ENCODE measurements at regions not wholly inside any gene's neighbourhood (a gene's known extent, or its start where the extent isn't known, plus 50 kb on each side); places are given as distances from the start of the nearest gene placed in this dataset.

GRCh38 chr2:221074238-221074637 is 497.9 kb downstream of the EPHA4 start:
- no peak for DNase-seq (ENCODE audit: low spot score in 2 of 2)
- no peaks in the 10 kb centered on the region for H3K9me3 ChIP-seq
- H3K4me1 ChIP-seq, result no peaks in the 10 kb centered on the region; the same call in 1 of the 2 replicates
- H3K27me3 ChIP-seq (ENCODE audit: low read depth), result no peaks in the 10 kb centered on the region
- in situ Hi-C loops (cut with MboI; ENCODE audit: low sequenced_read_pairs), result no loop called here
- H3K4me3 ChIP-seq, result no peak overlapping the region
- no peaks in the 10 kb centered on the region for H3K36me3 ChIP-seq (replicated peaks)

GRCh38 chr2:221075203-221075602 is 496.9 kb downstream of the EPHA4 start:
- Histone ChIP-seq H3K4me1 (no peaks in the 10 kb centered on the region; the same call in 1 of the 2 replicates), H3K36me3 (replicated peaks) (no peaks in the 10 kb centered on the region), H3K9me3 (no peaks in the 10 kb centered on the region), H3K4me3 (no peak overlapping the region), H3K27me3 (ENCODE audit: low read depth) (no peaks in the 10 kb centered on the region)
- in situ Hi-C loops (cut with MboI; ENCODE audit: low sequenced_read_pairs), result no loop called here
- no peak for DNase-seq (ENCODE audit: low spot score in 2 of 2)

GRCh38 chr2:221077251-221077650 is 494.9 kb downstream of the EPHA4 start:
- no peak for DNase-seq (ENCODE audit: low spot score in 2 of 2)
- no peak overlapping the region for H3K4me3 ChIP-seq
- H3K9me3 ChIP-seq, result no peaks in the 10 kb centered on the region
- no peaks in the 10 kb centered on the region for H3K27me3 ChIP-seq (ENCODE audit: low read depth)
- no peaks in the 10 kb centered on the region; the same call in 1 of the 2 replicates for H3K4me1 ChIP-seq
- in situ Hi-C loops (cut with MboI; ENCODE audit: low sequenced_read_pairs), result no loop called here
- no peaks in the 10 kb centered on the region for H3K36me3 ChIP-seq (replicated peaks)

- in situ Hi-C loops (cut with MboI; ENCODE audit: low sequenced_read_pairs), result no loop called here
- Histone ChIP-seq H3K4me3 (no peak overlapping the region), H3K36me3 (replicated peaks) (no peaks in the 10 kb centered on the region), H3K9me3 (no peaks in the 10 kb centered on the region), H3K27me3 (ENCODE audit: low read depth) (no peaks in the 10 kb centered on the region), H3K4me1 (no peaks in the 10 kb centered on the region; the same call in 1 of the 2 replicates)
- no peak for DNase-seq (ENCODE audit: low spot score in 2 of 2)
Measured at GRCh38 chr2:221077799-221078198, 494.3 kb downstream of the EPHA4 start.

GRCh38 chr2:221085341-221085900 is 486.7 kb downstream of the EPHA4 start:
- no peak for DNase-seq (ENCODE audit: low spot score in 2 of 2)
- Histone ChIP-seq H3K9me3 (no peaks in the 10 kb centered on the region), H3K4me1 (no peaks in the 10 kb centered on the region), H3K4me3 (no peak overlapping the region), H3K27me3 (ENCODE audit: low read depth) (no peaks in the 10 kb centered on the region), H3K36me3 (replicated peaks) (no peaks in the 10 kb centered on the region)
- in situ Hi-C loops (cut with MboI; ENCODE audit: low sequenced_read_pairs), result no loop called here

- H3K9me3 ChIP-seq, result no peaks in the 10 kb centered on the region
- H3K36me3 ChIP-seq (replicated peaks), result no peaks in the 10 kb centered on the region
- no peak overlapping the region for H3K4me3 ChIP-seq
- no peaks in the 10 kb centered on the region for H3K27me3 ChIP-seq (ENCODE audit: low read depth)
- H3K4me1 ChIP-seq, result no peaks in the 10 kb centered on the region
- in situ Hi-C loops (cut with MboI; ENCODE audit: low sequenced_read_pairs), result no loop called here
- no peak for DNase-seq (ENCODE audit: low spot score in 2 of 2)
Measured at GRCh38 chr2:221085936-221086335, 486.2 kb downstream of the EPHA4 start.

GRCh38 chr2:221087779-221088178 is 484.3 kb downstream of the EPHA4 start:
- no peak overlapping the region for H3K4me3 ChIP-seq
- H3K36me3 ChIP-seq (replicated peaks), result no peaks in the 10 kb centered on the region
- DNase-seq (ENCODE audit: low spot score in 2 of 2), result no peak
- H3K4me1 ChIP-seq, result no peaks in the 10 kb centered on the region
- in situ Hi-C loops (cut with MboI; ENCODE audit: low sequenced_read_pairs), result no loop called here
- no peaks in the 10 kb centered on the region; the same call in 1 of the 2 replicates for H3K9me3 ChIP-seq
- H3K27me3 ChIP-seq (ENCODE audit: low read depth), result no peaks in the 10 kb centered on the region

- no peaks in the 10 kb centered on the region for H3K27me3 ChIP-seq (ENCODE audit: low read depth)
- in situ Hi-C loops (cut with MboI; ENCODE audit: low sequenced_read_pairs), result no loop called here
- H3K9me3 ChIP-seq, result no peaks in the 10 kb centered on the region; the same call in 1 of the 2 replicates
- no peak for DNase-seq (ENCODE audit: low spot score in 2 of 2)
- no peak overlapping the region for H3K4me3 ChIP-seq
- H3K36me3 ChIP-seq (replicated peaks), result no peaks in the 10 kb centered on the region
- no peaks in the 10 kb centered on the region for H3K4me1 ChIP-seq
Measured at GRCh38 chr2:221088506-221088905, 483.6 kb downstream of the EPHA4 start.

GRCh38 chr2:221095356-221095755 is 476.7 kb downstream of the EPHA4 start:
- in situ Hi-C loops (cut with MboI; ENCODE audit: low sequenced_read_pairs), result no loop called here
- no peaks in the 10 kb centered on the region for H3K36me3 ChIP-seq (replicated peaks)
- H3K4me1 ChIP-seq, result no peaks in the 10 kb centered on the region
- DNase-seq (ENCODE audit: low spot score in 2 of 2), result peak in 1 of 2 experiments; percentile 8
- peaks cover 5% of the 10 kb centered on the region for H3K27me3 ChIP-seq (ENCODE audit: low read depth)
- no peak overlapping the region for H3K4me3 ChIP-seq
- H3K9me3 ChIP-seq, result no peaks in the 10 kb centered on the region; the same call in 1 of the 2 replicates

- Histone ChIP-seq H3K27me3 (ENCODE audit: low read depth) (peaks cover 5% of the 10 kb centered on the region), H3K4me1 (no peaks in the 10 kb centered on the region), H3K9me3 (no peaks in the 10 kb centered on the region; the same call in 1 of the 2 replicates), H3K36me3 (replicated peaks) (no peaks in the 10 kb centered on the region), H3K4me3 (no peak overlapping the region)
- no peak for DNase-seq (ENCODE audit: low spot score in 2 of 2)
- in situ Hi-C loops (cut with MboI; ENCODE audit: low sequenced_read_pairs), result no loop called here
Measured at GRCh38 chr2:221096706-221097567, 475.2 kb downstream of the EPHA4 start.

GRCh38 chr2:221097568-221097915 is 474.6 kb downstream of the EPHA4 start:
- no peak for DNase-seq (ENCODE audit: low spot score in 2 of 2)
- no peak overlapping the region for H3K4me3 ChIP-seq
- in situ Hi-C loops (cut with MboI; ENCODE audit: low sequenced_read_pairs), result no loop called here
- H3K36me3 ChIP-seq (replicated peaks), result no peaks in the 10 kb centered on the region
- no peaks in the 10 kb centered on the region for H3K4me1 ChIP-seq
- peaks cover 5% of the 10 kb centered on the region for H3K27me3 ChIP-seq (ENCODE audit: low read depth)
- H3K9me3 ChIP-seq, result no peaks in the 10 kb centered on the region

- no peak for DNase-seq (ENCODE audit: low spot score in 2 of 2)
- in situ Hi-C loops (cut with MboI; ENCODE audit: low sequenced_read_pairs), result no loop called here
- H3K36me3 ChIP-seq (replicated peaks), result no peaks in the 10 kb centered on the region
- peaks cover 5% of the 10 kb centered on the region for H3K27me3 ChIP-seq (ENCODE audit: low read depth)
- no peaks in the 10 kb centered on the region for H3K4me1 ChIP-seq
- no peak overlapping the region for H3K4me3 ChIP-seq
- no peaks in the 10 kb centered on the region for H3K9me3 ChIP-seq
Measured at GRCh38 chr2:221097949-221098348, 474.2 kb downstream of the EPHA4 start.

- H3K27me3 ChIP-seq (ENCODE audit: low read depth), result peaks cover 10% of the 10 kb centered on the region
- H3K9me3 ChIP-seq, result no peaks in the 10 kb centered on the region
- H3K4me3 ChIP-seq, result no peak overlapping the region
- no peaks in the 10 kb centered on the region for H3K4me1 ChIP-seq
- in situ Hi-C loops (cut with MboI; ENCODE audit: low sequenced_read_pairs), result no loop called here
- DNase-seq (ENCODE audit: low spot score in 2 of 2), result no peak
- no peaks in the 10 kb centered on the region for H3K36me3 ChIP-seq (replicated peaks)
Measured at GRCh38 chr2:221100467-221101089, 471.5 kb downstream of the EPHA4 start.

Data from HAP-1 (cell line).